ENCODE measurements at regions not wholly inside any gene's neighbourhood (a gene's known extent, or its start where the extent isn't known, plus 50 kb on each side); places are given as distances from the start of the nearest gene placed in this dataset.

DNA sequence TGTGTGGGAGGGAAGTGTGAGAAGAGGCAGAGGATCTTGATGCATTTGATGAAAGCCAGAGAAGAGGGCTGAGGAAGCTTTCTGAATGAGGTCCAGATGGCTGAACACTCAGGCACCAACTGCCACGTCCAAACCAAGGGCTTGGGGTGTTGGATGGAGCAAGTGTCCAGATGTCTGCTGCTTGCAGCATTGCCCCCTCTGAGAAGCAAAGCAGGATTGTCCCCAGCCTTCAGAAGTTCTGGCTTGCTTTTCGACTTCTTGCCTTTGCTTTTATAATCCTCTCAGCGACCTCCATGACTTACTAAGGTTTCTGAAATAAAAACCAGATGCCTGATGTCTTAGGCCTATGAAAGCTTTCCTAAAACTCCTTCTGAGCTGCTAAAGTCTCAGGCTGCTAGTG, 182.5 kb downstream of the HUNK start (continued):
- TF ChIP-seq REST (IDR thresholded peaks at IDR 0.05; ENCODE audit: borderline replicate concordance) (no peak), REST (CRISPR knock-in tag; IDR thresholded peaks at IDR 0.05; ENCODE audit: low read depth) (no peak), SREBF2 (CRISPR knock-in tag; IDR thresholded peaks at IDR 0.05) (no peak), HDAC2 (IDR thresholded peaks at IDR 0.05) (no peak), ATF1 (CRISPR knock-in tag; IDR thresholded peaks at IDR 0.05) (no peak), ATF1 (tag; IDR thresholded peaks at IDR 0.05) (no peak), NCOA2 (IDR thresholded peaks at IDR 0.05; ENCODE audit: partially characterized antibody in 2 of 2) (no peak), SPI1 (IDR thresholded peaks at IDR 0.05; ENCODE audit: borderline replicate concordance, low read depth, low read length) (no peak), EGR1 (conservative IDR thresholded peaks at IDR 0.05) (no peak), RBFOX2 (IDR thresholded peaks at IDR 0.05; ENCODE audit: low read depth, low read length) (no peak), ZNF740 (CRISPR knock-in tag; IDR thresholded peaks at IDR 0.05) (no peak), ZNF740 (tag; IDR thresholded peaks at IDR 0.05) (no peak), MAFF (IDR thresholded peaks at IDR 0.05; ENCODE audit: low read length) (no peak), ZZZ3 (IDR thresholded peaks at IDR 0.05) (no peak), EHMT2 (IDR thresholded peaks at IDR 0.05) (no peak)
- TF ChIP-seq, protein P1, sequence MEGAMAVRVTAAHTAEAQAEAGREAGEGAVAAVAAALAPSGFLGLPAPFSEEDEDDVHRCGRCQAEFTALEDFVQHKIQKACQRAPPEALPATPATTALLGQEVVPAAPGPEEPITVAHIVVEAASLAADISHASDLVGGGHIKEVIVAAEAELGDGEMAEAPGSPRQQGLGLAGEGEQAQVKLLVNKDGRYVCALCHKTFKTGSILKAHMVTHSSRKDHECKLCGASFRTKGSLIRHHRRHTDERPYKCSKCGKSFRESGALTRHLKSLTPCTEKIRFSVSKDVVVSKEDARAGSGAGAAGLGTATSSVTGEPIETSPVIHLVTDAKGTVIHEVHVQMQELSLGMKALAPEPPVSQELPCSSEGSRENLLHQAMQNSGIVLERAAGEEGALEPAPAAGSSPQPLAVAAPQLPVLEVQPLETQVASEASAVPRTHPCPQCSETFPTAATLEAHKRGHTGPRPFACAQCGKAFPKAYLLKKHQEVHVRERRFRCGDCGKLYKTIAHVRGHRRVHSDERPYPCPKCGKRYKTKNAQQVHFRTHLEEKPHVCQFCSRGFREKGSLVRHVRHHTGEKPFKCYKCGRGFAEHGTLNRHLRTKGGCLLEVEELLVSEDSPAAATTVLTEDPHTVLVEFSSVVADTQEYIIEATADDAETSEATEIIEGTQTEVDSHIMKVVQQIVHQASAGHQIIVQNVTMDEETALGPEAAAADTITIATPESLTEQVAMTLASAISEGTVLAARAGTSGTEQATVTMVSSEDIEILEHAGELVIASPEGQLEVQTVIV (CRISPR knock-in tag; IDR thresholded peaks at IDR 0.05; ENCODE audit: borderline replicate concordance) = no peak
- TF ChIP-seq, protein P2, sequence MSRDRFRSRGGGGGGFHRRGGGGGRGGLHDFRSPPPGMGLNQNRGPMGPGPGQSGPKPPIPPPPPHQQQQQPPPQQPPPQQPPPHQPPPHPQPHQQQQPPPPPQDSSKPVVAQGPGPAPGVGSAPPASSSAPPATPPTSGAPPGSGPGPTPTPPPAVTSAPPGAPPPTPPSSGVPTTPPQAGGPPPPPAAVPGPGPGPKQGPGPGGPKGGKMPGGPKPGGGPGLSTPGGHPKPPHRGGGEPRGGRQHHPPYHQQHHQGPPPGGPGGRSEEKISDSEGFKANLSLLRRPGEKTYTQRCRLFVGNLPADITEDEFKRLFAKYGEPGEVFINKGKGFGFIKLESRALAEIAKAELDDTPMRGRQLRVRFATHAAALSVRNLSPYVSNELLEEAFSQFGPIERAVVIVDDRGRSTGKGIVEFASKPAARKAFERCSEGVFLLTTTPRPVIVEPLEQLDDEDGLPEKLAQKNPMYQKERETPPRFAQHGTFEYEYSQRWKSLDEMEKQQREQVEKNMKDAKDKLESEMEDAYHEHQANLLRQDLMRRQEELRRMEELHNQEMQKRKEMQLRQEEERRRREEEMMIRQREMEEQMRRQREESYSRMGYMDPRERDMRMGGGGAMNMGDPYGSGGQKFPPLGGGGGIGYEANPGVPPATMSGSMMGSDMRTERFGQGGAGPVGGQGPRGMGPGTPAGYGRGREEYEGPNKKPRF (IDR thresholded peaks at IDR 0.05; ENCODE audit: low read depth, low read length) = no peak
